Liver (tissue), 8 donors: ENCODE measurements at regions not wholly inside any gene's neighbourhood (a gene's known extent, or its start where the extent isn't known, plus 50 kb on each side); places are given as distances from the start of the nearest gene placed in this dataset.

Experiments used
- DNase-seq: peaks from one replicate; pipeline ENCODE4 v3.0.0-alpha.2; 2017; ENCODE audit warnings: low spot score
- H3K27ac ChIP-seq, 2 donors: one replicate each; pipeline ENCODE4 v1.7.0; 2013; ENCODE audit warnings: inconsistent platforms in 2 of 2, low read length in 2 of 2, control low read depth in 1 of 2, low read depth in 1 of 2, mild to moderate bottlenecking in 1 of 2
- H3K27me3 ChIP-seq, 4 donors: one replicate each; pipeline versions ENCODE4 v1.6.1 to v1.7.0; 2013; ENCODE audit warnings: low read length in 3 of 4, inconsistent platforms in 1 of 4, mild to moderate bottlenecking in 1 of 4, moderate library complexity in 1 of 4; ENCODE audit not compliant: control insufficient read depth in 4 of 4, insufficient read depth in 4 of 4
- H3K36me3 ChIP-seq, 4 donors: one replicate each; pipeline versions ENCODE4 v1.6.1 to v1.7.0; 2013; ENCODE audit warnings: low read length in 3 of 4, mild to moderate bottlenecking in 3 of 4, low read depth in 1 of 4, moderate library complexity in 1 of 4; ENCODE audit not compliant: control insufficient read depth in 4 of 4, insufficient read depth in 3 of 4
- H3K4me1 ChIP-seq, 4 donors: one replicate each; pipeline versions ENCODE4 v1.6.1 to v1.7.0; 2013; ENCODE audit warnings: low read length in 3 of 4, mild to moderate bottlenecking in 3 of 4, moderate library complexity in 1 of 4; ENCODE audit not compliant: control insufficient read depth in 4 of 4, insufficient read depth in 4 of 4
- H3K4me3 ChIP-seq, 3 donors: one replicate each; pipeline versions ENCODE4 v1.6.1 to v1.7.0; 2013; ENCODE audit warnings: low read length in 3 of 3, control low read depth in 1 of 3, low read depth in 1 of 3, mild to moderate bottlenecking in 1 of 3
- H3K9ac ChIP-seq, 2 donors: one replicate each; pipeline ENCODE4 v1.7.0; 2013; ENCODE audit warnings: low read length in 2 of 2, mild to moderate bottlenecking in 2 of 2, moderate library complexity in 2 of 2, control low read depth in 1 of 2, low read depth in 1 of 2
- H3K9me3 ChIP-seq, 4 donors: one replicate each; pipeline versions ENCODE4 v1.6.1 to v1.7.0; 2013; ENCODE audit warnings: low read length in 3 of 4; ENCODE audit not compliant: control insufficient read depth in 4 of 4
- ATF3 ChIP-seq: IDR thresholded peaks from 2 replicates; pipeline ENCODE4 v1.6.1; 2016; ENCODE audit warnings: antibody characterized with exemption
- CTCF ChIP-seq: fragments of 150-350 bp; IDR thresholded peaks from 2 replicates; pipeline ENCODE4 v1.5.1; 2017; ENCODE audit warnings: improper control_type of control experiment, low read depth, low read length; ENCODE audit not compliant: missing input control
- EGR1 ChIP-seq, 2 donors: IDR thresholded peaks; 2 replicates each; pipeline ENCODE4 v1.6.1; 2016 to 2018; ENCODE audit warnings: antibody characterized with exemption in 2 of 2, low read depth in 2 of 2
- FOXA1 ChIP-seq: IDR thresholded peaks from 2 replicates; pipeline ENCODE4 v1.6.1; 2016; ENCODE audit warnings: antibody characterized with exemption
- FOXA2 ChIP-seq: IDR thresholded peaks from 2 replicates; pipeline ENCODE4 v1.6.1; 2016; ENCODE audit warnings: antibody characterized with exemption
- HNF4A ChIP-seq, 2 donors: conservative IDR thresholded peaks; 2 replicates each; pipeline ENCODE4 v1.6.1; 2016; ENCODE audit warnings: antibody characterized with exemption in 2 of 2, mild to moderate bottlenecking in 2 of 2
- HNF4G ChIP-seq: IDR thresholded peaks from 2 replicates; pipeline ENCODE4 v1.6.1; 2016; ENCODE audit warnings: antibody characterized with exemption
- JUND ChIP-seq, 2 donors: IDR thresholded peaks; 2 replicates each; pipeline ENCODE4 v1.6.1; 2016; ENCODE audit warnings: antibody characterized with exemption in 2 of 2
- MAX ChIP-seq: IDR thresholded peaks from 2 replicates; pipeline ENCODE4 v1.6.1; 2016; ENCODE audit warnings: antibody characterized with exemption
- NR2F2 ChIP-seq: IDR thresholded peaks from 2 replicates; pipeline ENCODE4 v1.6.1; 2016; ENCODE audit warnings: antibody characterized with exemption
- RAD21 ChIP-seq, 2 donors: IDR thresholded peaks; 2 replicates each; pipeline ENCODE4 v1.6.1; 2016; ENCODE audit warnings: antibody characterized with exemption in 2 of 2, mild to moderate bottlenecking in 2 of 2
- REST ChIP-seq: IDR thresholded peaks from 2 replicates; pipeline ENCODE4 v1.6.1; 2016; ENCODE audit warnings: antibody characterized with exemption, mild to moderate bottlenecking
- RXRA ChIP-seq, 2 donors: IDR thresholded peaks; 2 replicates each; pipeline ENCODE4 v1.6.1; 2017 to 2018; ENCODE audit warnings: antibody characterized with exemption in 2 of 2, mild to moderate bottlenecking in 1 of 2
- SP1 ChIP-seq: IDR thresholded peaks from 2 replicates; pipeline ENCODE4 v1.6.1; 2018; ENCODE audit warnings: antibody characterized with exemption, mild to moderate bottlenecking
- YY1 ChIP-seq: IDR thresholded peaks from 2 replicates; pipeline ENCODE4 v1.6.1; 2016; ENCODE audit warnings: antibody characterized with exemption, mild to moderate bottlenecking
- ZBTB33 ChIP-seq: IDR thresholded peaks from 2 replicates; pipeline ENCODE4 v1.6.1; 2016; ENCODE audit warnings: antibody characterized with exemption
- WGBS: extraction: QIAGEN DNeasy Blood & Tissue Kit; methylation state at CpG from one replicate; pipeline ENCODE4 v1.1.7; 2013; 5-methylcytosine and 5-hydroxymethylcytosine counted together
- donor health status: healthy.
- donor health status: healthy.
- donor health status: healthy.
- donor health status: healthy.
- donor health status: healthy.

GRCh38 chr2:240288087-240288521, 147.4 kb upstream of the GPC1 start:
- H3K4me1 ChIP-seq: no peaks in the 10 kb centered on the region
- no peaks in the 10 kb centered on the region for H3K27me3 ChIP-seq
- no peak overlapping the region for H3K27ac ChIP-seq
- no peaks in the 10 kb centered on the region for H3K9me3 ChIP-seq
- TF ChIP-seq REST (no peak), ATF3 (no peak)
- no peak overlapping the region for H3K4me3 ChIP-seq
- 82% methylated on average over 7 of the region's 7 CpGs for WGBS
- DNase-seq: no peak
- no peak overlapping the region for H3K9ac ChIP-seq
- H3K36me3 ChIP-seq: no peaks in the 10 kb centered on the region

GRCh38 chr2:240289701-240290431, 145.6 kb upstream of the GPC1 start:
- H3K4me1 ChIP-seq: no peaks in the 10 kb centered on the region
- TF ChIP-seq SP1 (no peak), JUND (IDR thresholded peaks at IDR 0.05) (no peak), RXRA (IDR thresholded peaks at IDR 0.05) (no peak), EGR1 (IDR thresholded peaks at IDR 0.05; ENCODE audit: low read depth in 2 of 2) (no peak), HNF4G (no peak), HNF4A (conservative IDR thresholded peaks at IDR 0.05) (no peak), ATF3 (no peak), RAD21 (IDR thresholded peaks at IDR 0.05) (no peak)
- H3K9ac ChIP-seq: no peak overlapping the region
- no peaks in the 10 kb centered on the region for H3K27me3 ChIP-seq
- H3K36me3 ChIP-seq: no peaks in the 10 kb centered on the region
- WGBS: 85% methylated on average over 30 of the region's 30 CpGs
- no peaks in the 10 kb centered on the region for H3K9me3 ChIP-seq
- no peak for DNase-seq
- no peak overlapping the region for H3K4me3 ChIP-seq
- H3K27ac ChIP-seq: no peak overlapping the region

- TF ChIP-seq EGR1 (IDR thresholded peaks at IDR 0.05; ENCODE audit: low read depth in 2 of 2) (no peak), FOXA2 (no peak), JUND (IDR thresholded peaks at IDR 0.05) (no peak), YY1 (no peak), ATF3 (no peak), CTCF (no peak), ZBTB33 (no peak), FOXA1 (no peak), NR2F2 (no peak), RAD21 (IDR thresholded peaks at IDR 0.05) (no peak), RXRA (IDR thresholded peaks at IDR 0.05) (no peak), HNF4G (no peak), MAX (no peak), HNF4A (conservative IDR thresholded peaks at IDR 0.05) (no peak)
- Histone ChIP-seq H3K9me3 (no peaks in the 10 kb centered on the region), H3K27me3 (no peaks in the 10 kb centered on the region), H3K9ac (no peak overlapping the region), H3K36me3 (no peaks in the 10 kb centered on the region), H3K4me3 (no peak overlapping the region), H3K27ac (no peak overlapping the region), H3K4me1 (no peaks in the 10 kb centered on the region)
- WGBS: 88% methylated on average over 30 of the region's 30 CpGs
- DNase-seq: no peak
Observed at GRCh38 chr2:240290432-240291336, 144.8 kb upstream of the GPC1 start.
